ENCODE measurements at regions not wholly inside any gene's neighbourhood (a gene's known extent, or its start where the extent isn't known, plus 50 kb on each side); places are given as distances from the start of the nearest gene placed in this dataset.

DNA sequence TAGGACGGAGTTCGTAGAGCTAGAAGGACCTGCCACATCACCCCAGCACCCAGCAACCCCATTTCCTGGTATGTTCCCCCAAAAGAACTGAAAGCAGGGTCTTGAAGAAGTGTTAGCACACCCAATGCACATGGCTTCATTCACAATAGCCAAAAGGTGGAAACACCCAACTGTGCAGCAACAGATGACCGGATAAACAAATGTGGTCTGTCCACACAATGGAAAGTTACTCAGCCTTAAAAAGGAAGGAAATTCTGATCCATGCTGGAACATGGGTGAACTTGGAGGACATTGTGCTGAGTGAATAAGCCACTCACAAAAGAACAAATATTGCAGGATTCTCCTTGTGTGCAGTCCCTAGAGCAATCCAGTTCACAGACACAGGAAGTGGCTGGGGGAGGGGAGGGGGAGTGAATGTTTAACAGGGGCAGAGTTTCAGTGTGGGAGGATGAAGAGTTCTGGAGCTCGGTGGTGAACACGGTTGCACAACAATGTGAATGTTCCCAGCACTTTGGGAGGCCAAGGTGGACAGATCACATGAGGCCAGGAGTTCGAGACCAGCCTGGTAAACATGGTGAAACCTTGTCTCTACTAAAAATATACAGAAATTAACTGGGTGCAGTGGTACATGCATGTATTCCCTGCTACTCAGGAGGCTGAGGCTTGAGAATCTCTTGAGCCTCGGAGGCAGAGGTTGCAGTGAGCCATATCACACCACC, 157.5 kb downstream of the NUP210 start:
- ATAC-seq (ENCODE audit: insufficient number of reproducible peaks, low FRiP score, low read depth): no peak
- Histone ChIP-seq H3K27ac (no peak overlapping the region), H3K36me3 (no peaks in the 10 kb centered on the region), H3K9me3 (peaks cover 2% of the 10 kb centered on the region), H3K4me1 (ENCODE audit: control insufficient read depth in 1 of 2, low read depth in 2 of 2) (peaks cover 0 to 15% of the 10 kb centered on the region in 2 donors), H3K27me3 (replicated peaks; ENCODE audit: insufficient read depth) (no peaks in the 10 kb centered on the region), H3K4me3 (no peak overlapping the region)
- TF ChIP-seq, protein P1, sequence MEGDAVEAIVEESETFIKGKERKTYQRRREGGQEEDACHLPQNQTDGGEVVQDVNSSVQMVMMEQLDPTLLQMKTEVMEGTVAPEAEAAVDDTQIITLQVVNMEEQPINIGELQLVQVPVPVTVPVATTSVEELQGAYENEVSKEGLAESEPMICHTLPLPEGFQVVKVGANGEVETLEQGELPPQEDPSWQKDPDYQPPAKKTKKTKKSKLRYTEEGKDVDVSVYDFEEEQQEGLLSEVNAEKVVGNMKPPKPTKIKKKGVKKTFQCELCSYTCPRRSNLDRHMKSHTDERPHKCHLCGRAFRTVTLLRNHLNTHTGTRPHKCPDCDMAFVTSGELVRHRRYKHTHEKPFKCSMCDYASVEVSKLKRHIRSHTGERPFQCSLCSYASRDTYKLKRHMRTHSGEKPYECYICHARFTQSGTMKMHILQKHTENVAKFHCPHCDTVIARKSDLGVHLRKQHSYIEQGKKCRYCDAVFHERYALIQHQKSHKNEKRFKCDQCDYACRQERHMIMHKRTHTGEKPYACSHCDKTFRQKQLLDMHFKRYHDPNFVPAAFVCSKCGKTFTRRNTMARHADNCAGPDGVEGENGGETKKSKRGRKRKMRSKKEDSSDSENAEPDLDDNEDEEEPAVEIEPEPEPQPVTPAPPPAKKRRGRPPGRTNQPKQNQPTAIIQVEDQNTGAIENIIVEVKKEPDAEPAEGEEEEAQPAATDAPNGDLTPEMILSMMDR (IDR thresholded peaks at IDR 0.05): no peak
- no peak for DNase-seq (ENCODE audit: low spot score)

DNA sequence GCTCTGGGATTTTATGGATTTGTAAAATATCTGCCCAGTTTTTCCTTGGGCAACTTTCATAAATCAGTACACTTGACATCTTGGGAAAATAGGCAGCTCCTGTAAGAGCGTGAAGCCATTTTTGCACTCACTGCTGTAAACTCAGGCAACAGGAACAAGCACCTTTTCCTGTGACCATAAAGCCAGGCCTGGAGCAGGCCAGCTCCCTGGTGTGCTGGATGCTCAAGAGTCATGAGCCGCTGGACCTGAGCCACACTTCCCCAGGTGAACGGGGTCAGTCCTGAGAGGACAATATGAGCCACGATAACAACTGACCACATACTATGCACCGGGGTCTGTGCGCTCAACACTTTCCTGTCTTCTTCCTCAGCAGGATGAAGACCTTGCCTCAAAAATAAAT, 158.2 kb downstream of the NUP210 start:
- H3K27ac ChIP-seq: no peak overlapping the region
- no peaks in the 10 kb centered on the region for H3K36me3 ChIP-seq
- H3K4me3 ChIP-seq: no peak overlapping the region
- peaks cover 2% of the 10 kb centered on the region for H3K9me3 ChIP-seq
- H3K27me3 ChIP-seq (replicated peaks; ENCODE audit: insufficient read depth): no peaks in the 10 kb centered on the region
- TF ChIP-seq, protein P1 (IDR thresholded peaks at IDR 0.05): no peak
- ATAC-seq (ENCODE audit: insufficient number of reproducible peaks, low FRiP score, low read depth) (no peak), DNase-seq (ENCODE audit: low spot score) (no peak)
- H3K4me1 ChIP-seq (ENCODE audit: control insufficient read depth in 1 of 2, low read depth in 2 of 2): peaks cover 0 to 15% of the 10 kb centered on the region in 2 donors

DNA sequence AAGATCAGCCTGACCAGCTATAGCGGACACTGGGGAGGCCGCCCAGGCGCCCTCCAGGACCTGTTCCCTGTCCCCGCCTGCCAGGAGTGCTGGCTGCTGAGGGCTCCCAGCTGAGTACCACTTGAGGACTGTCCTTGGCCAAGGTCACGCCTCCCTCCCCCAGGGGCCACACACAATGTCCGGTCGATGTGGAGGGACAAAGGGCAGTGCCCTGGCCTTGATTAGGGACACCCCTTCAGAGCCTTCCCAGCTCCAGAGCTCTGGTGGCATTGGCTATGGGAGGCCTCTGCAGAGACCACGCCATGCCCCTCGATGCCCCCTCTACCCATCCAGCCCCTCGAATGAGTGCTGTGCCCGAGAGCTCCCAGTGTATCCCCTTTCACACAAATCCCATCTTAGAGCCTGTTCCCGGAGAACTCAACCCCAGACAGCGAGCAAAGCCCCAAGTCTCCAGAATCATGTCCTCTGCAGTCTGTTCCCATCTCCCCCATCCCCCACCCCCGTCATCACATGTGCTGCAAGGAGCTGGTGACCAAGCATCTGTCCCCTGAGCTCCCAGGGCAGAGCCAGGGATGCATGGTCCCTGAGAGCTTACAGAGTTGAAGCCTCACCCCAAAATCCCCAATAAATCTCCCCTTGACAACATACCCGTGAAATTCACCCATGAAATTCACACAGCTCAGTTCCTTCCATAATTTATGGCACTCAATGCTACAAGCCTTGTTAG, 158.9 kb downstream of the NUP210 start:
- H3K4me1 ChIP-seq (ENCODE audit: control insufficient read depth in 1 of 2, low read depth in 2 of 2): peaks cover 0 to 15% of the 10 kb centered on the region in 2 donors
- H3K4me3 ChIP-seq: no peak overlapping the region
- TF ChIP-seq, protein P1 (IDR thresholded peaks at IDR 0.05): no peak
- no peak for ATAC-seq (ENCODE audit: insufficient number of reproducible peaks, low FRiP score, low read depth)
- DNase-seq (ENCODE audit: low spot score): no peak
- H3K27ac ChIP-seq: no peak overlapping the region
- no peaks in the 10 kb centered on the region for H3K36me3 ChIP-seq
- peaks cover 2% of the 10 kb centered on the region for H3K9me3 ChIP-seq
- H3K27me3 ChIP-seq (replicated peaks; ENCODE audit: insufficient read depth): no peaks in the 10 kb centered on the region

DNA sequence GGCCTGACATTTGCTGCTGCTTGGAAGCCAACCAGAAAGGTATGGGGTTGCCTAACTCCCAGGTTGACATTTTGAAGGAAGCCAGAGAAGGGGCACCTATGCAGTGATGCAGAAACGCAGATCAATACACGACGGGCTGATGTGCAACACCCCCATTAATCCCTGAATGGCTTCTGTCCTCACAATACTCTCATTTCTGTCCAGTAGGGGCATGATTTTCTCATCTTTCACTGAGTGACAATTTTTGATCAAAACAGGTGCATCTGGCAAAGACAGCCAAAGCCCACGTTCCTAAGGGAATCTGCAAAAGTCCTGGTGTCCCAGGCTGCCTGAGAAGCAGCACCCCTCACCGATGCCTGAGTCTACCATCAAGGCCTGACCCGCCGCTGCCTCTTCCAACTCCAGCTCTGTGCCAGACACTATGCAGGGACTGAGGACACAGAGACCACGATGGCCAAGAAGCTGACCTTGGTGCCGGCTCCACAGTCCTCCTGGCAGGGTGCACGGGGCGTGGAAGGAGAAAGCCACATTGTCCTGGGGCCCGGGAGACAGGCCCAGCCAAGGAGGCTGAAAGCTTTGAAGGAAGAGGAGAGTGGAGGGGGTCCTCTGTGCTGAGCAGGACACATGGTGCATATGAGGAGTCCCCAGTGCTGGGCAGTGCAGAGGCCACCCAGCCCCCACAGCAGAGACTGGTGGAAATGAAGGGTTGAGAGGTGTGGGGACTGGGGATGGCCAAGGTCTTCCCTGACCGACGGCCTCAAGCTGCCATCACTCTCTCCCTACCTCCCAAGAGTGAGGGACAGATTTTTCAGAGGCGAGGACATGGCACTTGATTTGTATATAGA, 159.6 kb downstream of the NUP210 start:
- TF ChIP-seq, protein P1 (IDR thresholded peaks at IDR 0.05): no peak
- Histone ChIP-seq H3K4me3 (no peak overlapping the region), H3K4me1 (ENCODE audit: control insufficient read depth in 1 of 2, low read depth in 2 of 2) (peaks cover 0 to 15% of the 10 kb centered on the region in 2 donors), H3K9me3 (peaks cover under 1% of the 10 kb centered on the region), H3K27ac (no peak overlapping the region), H3K27me3 (replicated peaks; ENCODE audit: insufficient read depth) (no peaks in the 10 kb centered on the region), H3K36me3 (no peaks in the 10 kb centered on the region)
- DNase-seq (ENCODE audit: low spot score) (no peak), ATAC-seq (ENCODE audit: insufficient number of reproducible peaks, low FRiP score, low read depth) (no peak)

DNA sequence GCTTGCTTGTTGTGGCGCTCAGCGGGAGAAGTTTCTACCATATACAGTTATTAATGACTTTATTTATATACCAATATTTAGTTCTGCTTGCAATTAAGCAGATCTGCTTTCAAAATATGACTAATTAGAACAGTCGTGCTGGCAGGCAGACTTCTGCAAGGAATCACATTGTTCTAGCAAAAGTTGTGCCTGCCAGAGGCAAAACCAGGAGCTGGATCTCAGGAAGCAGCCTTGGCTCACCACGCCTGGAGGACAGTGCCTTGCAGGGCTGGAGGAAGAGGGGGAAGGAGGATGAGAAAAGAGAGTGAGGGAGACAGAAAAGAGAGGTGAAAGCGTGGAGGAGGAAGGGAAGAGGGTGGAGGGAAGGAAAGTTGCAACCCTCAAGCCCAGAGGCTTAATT, 160.3 kb downstream of the NUP210 start:
- no peaks in the 10 kb centered on the region for H3K9me3 ChIP-seq

More for the DNA sequence above, 160.3 kb downstream of the NUP210 start:
- ATAC-seq (ENCODE audit: insufficient number of reproducible peaks, low FRiP score, low read depth) (no peak), DNase-seq (ENCODE audit: low spot score) (no peak)
- no peak overlapping the region for H3K4me3 ChIP-seq
- TF ChIP-seq, protein P1 (IDR thresholded peaks at IDR 0.05): no peak
- no peaks in the 10 kb centered on the region for H3K36me3 ChIP-seq
- no peak overlapping the region for H3K27ac ChIP-seq
- H3K4me1 ChIP-seq (ENCODE audit: control insufficient read depth in 1 of 2, low read depth in 2 of 2): peaks cover 0 to 14% of the 10 kb centered on the region in 2 donors
- H3K27me3 ChIP-seq (replicated peaks; ENCODE audit: insufficient read depth): no peaks in the 10 kb centered on the region
